HG03175 (cell line): ENCODE measurements at regions not wholly inside any gene's neighbourhood (a gene's known extent, or its start where the extent isn't known, plus 50 kb on each side); places are given as distances from the start of the nearest gene placed in this dataset.

Experiments
- ATAC-seq: cut with Tn5 transposase; IDR thresholded peaks from one replicate; pipeline ENCODE4 v1.9.1; 2021; ENCODE audit warnings: mild to moderate bottlenecking, moderate library complexity; ENCODE audit not compliant: unreplicated experiment

- no peak for ATAC-seq
These were observed 56.3 kb upstream of the SLC7A11 start for GRCh38 chr4:138298431-138298830.

GRCh38 chr4:138297743-138298405 is 55.7 kb upstream of the SLC7A11 start:
- no peak for ATAC-seq

- no peak for ATAC-seq
These were observed 50.2 kb upstream of the SLC7A11 start for GRCh38 chr4:138292321-138292720.
